GM21515 (cell line): ENCODE measurements at regions not wholly inside any gene's neighbourhood (a gene's known extent, or its start where the extent isn't known, plus 50 kb on each side); places are given as distances from the start of the nearest gene placed in this dataset.

Experiments
- ATAC-seq: cut with Tn5 transposase; IDR thresholded peaks from one replicate; pipeline ENCODE4 v1.9.1; 2021; ENCODE audit not compliant: unreplicated experiment

GRCh38 chr5:32504329-32504988 is 59.9 kb upstream of the ZFR start:
- ATAC-seq, result no peak

DNA sequence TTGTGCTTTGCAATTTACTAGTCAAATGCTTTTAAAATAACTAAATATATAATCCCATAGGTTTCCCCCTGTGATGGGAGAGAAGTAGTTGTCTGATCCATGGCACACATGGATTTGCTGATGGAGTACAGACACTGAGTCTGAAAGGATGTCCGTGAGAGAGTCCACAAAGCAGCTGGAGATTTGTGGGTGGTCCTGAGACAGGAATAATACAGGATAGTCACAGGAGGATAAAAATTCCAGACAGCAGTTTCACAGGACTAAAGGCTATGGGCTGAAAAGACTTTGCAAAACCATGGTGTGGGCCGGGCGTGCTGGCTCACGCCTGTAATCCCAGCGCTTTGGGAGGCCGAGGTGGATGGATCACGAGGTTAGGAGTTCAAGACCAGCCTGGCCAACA is 58.7 kb upstream of the ZFR start:
- ATAC-seq, result no peak

GRCh38 chr5:32501071-32502002 is 56.8 kb upstream of the ZFR start:
- no peak for ATAC-seq

- ATAC-seq, result no peak
Measured at GRCh38 chr5:32500181-32500580, 55.6 kb upstream of the ZFR start.

DNA sequence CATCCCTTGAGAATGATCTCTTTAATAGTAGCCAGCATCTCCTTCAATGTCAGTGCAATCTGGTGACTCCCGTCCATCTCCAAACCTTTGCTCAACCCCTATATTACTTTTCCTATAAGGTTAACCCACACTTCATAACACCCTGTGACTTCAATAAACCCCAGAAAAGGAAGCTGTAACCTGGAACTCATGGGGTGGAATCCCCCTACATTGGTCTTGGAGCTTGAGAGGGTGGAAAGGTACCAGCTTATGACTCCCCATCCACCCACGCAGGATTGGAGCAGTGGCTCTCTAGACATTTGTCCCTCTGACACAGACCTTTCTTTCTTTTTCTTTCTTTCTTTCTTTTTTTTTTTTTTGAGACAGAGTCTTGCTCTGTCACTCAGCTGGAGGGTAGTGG is 54.7 kb upstream of the ZFR start:
- no peak for ATAC-seq

DNA sequence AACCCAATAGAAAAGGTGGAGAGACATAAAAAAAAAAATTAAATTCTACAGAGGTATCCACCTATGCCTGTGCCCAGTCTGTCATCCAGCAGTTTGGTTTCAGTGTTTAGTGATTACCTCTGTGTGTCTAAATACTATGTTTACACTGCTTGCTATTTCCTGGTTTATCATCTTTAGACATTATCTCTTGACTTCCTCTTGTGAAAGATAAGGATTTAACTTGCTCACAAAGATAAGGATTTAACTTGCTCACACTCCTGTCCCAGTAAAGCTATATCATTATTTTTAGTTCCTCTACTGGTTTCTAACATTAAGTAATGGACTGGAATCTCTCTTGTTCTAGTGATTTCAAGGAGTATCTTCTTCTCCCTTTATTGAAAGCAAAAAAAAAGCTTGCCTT is 53.9 kb upstream of the ZFR start:
- ATAC-seq, result no peak

- ATAC-seq, result no peak
Measured at GRCh38 chr5:32496104-32496503, 51.6 kb upstream of the ZFR start.

GRCh38 chr5:32494827-32495226 is 50.3 kb upstream of the ZFR start:
- ATAC-seq, result no peak
